ENCODE measurements at regions not wholly inside any gene's neighbourhood (a gene's known extent, or its start where the extent isn't known, plus 50 kb on each side); places are given as distances from the start of the nearest gene placed in this dataset.

DNA sequence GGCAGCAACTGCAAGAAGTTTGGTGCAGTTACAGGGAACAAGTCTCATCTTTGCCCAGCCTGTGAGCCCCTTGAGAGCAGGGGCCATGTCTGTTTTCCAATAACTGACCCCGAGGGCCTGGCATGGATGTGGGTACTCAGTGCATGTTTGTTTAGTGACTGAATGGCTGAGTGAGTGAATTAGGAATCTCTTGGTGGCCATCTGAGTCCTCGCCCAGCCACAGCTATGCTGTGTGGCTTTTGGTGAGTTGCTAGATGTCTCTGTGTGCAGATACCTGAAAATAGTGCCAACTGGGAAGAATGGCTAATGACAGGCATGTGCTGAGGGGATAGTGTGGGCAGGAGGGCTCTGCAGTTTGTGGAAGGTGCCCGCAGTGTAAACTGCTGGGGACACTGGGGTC is 54.4 kb upstream of the PCBD1 start:
- TF ChIP-seq EZH2 (IDR thresholded peaks at IDR 0.05; ENCODE audit: low read depth) (no peak), CTCF (conservative IDR thresholded peaks at IDR 0.05) (no peak)
